ENCODE measurements at regions not wholly inside any gene's neighbourhood (a gene's known extent, or its start where the extent isn't known, plus 50 kb on each side); places are given as distances from the start of the nearest gene placed in this dataset.
"Not testable (repeated sequence)": the region's sequence is repeated elsewhere in the genome, so short reads cannot be mapped to it uniquely, and the experiment has no call there.

DNA sequence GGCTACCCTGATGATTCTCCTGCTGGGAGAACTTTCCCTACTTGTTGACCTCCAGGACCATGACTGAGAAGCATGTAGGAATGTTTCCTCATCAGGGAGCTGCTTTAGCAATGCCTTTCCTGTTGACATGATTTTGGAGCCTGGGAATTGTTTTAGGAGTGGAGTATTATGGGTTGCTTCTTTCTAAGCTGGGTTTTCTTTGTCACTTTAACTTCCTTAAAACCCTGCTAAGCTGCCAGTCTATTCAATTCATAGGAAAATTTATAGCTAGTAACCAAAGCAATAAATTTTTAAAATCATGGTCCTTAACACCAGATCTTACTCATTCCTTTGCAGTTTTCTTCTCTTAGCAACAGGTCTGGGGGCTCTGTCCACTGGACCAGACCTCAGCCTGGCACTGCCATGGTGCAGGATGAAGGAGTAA lies 125.6 kb upstream of the TACR1 start:
- DNase-seq (ENCODE audit: low spot score) = no peak

DNA sequence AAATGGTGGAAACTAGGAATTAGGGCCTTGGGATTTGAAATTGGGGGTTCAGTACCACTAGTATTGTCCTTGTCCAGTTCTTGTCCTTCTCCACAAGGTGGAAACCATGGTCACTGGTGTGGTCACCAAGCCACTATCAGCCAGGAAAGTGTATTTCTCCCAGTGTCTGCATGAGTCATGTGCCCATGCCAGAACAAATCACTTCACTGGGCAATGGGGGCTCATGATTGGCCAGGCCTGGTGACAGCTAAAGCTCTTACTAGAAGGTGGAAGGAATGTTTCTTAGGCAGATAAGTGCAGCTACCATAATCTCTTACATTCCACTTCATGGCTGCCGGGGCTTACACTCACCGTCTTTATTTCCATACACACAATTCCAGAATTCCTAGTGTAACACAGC lies 124.8 kb upstream of the TACR1 start:
- peak; percentile 26 for DNase-seq (ENCODE audit: low spot score)

DNA sequence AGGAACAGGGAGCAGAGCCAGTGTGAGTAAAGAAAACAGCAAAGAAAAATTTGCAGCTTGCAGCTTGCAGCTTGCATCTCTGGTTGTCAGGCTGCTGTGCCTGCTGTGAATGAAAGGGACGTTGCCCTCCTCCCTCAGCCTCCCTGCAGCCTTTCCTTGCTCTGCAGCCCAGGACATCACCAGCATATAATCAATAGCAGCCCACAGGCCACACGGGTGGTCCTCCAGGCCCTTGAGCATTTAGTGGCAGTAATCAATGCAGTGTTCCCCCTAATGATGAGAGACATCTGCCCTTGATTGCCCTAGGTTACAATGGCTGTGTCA lies 122.2 kb upstream of the TACR1 start:
- DNase-seq (ENCODE audit: low spot score) = no peak

DNA sequence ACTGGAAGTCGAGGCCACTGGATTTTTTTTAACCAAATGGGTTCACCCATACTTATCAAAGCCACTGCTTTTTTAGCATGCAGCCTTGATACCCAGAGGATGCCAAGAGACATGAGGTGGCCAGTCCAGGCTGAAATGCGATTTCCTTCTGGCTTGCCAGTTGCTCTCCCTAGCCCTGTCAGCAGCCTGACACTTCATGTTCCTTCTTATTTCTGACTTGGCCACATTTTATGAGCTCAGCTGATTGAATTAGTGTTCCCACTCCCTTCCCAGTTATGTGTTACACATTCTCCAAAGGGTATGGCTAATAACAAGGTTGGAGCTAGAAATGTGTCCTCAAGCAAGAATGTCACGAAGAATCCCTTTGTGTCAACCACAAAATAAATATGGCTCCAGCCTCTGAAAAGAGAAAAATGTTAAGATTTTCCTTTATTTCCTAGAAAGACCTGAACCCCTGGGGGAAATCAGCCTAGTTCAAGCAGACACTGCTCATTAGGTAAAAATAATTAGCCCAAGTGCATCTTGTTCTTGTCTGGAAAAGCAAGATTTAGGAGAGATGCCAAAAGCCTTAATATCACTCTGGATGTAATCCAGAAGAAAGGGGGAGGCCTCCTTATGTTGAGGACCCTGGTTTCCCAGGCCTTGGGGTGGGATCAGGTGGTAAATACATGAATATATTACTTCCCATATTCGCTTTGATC lies 121.7 kb upstream of the TACR1 start:
- DNase-seq (ENCODE audit: low spot score) = no peak

DNA sequence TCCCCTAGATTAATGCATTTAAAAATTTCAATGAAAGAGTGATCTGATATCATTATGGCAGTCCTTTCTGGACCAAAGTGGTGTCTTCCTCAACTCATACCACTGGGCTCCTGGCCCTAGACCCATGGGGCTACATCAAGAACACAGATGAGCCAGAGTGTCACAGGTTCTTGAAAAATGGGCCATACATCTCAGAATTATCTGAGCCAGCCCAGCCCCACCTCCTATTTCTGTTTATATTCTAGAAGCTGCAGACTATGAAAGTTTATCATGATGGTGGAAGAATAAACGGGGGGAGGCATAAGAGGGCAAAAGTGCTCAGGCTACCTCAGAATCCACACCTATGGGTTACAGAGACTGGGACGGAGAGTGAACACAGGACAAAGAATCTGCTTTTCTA lies 120.6 kb upstream of the TACR1 start:
- no peak for DNase-seq (ENCODE audit: low spot score)

DNA sequence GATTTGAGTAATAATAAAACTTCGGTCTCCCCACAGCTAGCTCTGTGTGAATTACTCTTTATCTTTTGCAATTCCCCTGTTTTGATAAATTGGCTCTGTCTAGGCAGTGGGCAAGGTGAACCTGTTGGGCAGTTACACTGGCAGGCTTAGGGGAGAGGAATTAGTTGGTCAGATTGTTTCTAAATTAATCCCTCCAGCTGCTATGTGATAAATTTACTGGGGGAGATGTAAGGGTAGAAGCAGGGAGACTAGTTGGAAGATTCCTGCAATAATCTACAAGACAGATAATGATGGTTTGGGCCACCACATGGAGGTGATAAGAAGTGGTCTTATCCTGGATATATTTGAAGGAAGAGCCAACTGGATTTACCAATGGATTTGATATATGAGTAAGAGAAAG lies 118.5 kb upstream of the TACR1 start:
- no peak for DNase-seq (ENCODE audit: low spot score)

DNA sequence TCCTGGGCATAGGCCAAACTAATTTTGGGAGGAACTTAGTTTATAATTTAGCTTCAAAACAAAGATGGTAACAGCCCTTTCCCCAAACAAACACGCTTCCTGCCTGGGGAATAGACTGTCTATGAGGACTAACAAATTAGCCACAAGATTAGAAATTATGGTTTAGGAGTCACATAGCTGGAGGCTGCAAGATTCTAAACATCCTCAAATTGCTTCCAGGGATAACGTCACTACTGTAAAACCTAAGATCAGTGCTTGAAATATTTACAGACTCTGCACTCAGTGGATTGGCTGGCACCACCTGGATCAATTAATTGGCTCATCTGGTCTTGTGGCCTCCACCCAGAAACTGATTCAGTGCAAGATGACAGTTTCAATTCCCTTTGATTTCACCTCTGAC lies 118.0 kb upstream of the TACR1 start:
- DNase-seq (ENCODE audit: low spot score) = no peak

DNA sequence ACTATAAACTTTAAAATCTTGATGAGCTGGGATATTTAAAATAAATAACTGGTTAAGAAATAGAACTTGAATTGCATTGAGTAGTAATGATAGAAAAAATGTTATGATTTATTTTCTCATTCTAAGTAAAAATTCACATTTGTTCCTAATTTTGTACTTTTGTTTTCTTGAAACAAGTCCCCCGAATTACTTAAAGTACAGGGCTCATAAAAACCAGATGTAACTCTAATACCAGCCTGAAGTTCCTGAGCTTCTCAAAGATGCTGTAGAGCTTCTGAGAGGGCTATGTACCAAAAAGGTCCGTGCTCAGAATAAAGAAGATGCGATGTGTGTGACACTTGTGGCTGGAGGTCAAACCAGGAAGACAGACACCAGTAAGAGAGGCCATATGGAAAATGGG lies 116.1 kb upstream of the TACR1 start:
- no peak for DNase-seq (ENCODE audit: low spot score)

DNA sequence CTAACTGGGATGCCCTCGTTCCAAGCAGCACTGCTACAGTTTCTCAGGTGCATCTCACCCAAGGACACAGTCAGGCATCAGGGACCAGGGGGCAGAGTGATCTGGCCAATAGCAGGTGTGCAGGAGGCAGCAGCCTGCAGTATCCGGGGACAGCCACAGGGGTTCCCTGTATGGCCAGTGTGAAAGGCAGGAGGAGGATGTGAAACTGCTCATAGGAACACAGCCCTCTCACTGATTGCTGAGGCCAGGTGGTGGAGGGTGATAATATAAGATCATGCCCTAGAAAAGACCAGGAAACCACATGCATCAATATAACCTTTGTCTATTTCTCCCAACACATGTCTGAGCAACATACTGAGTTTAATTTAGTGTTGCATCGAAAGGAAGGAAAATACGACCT lies 112.7 kb upstream of the TACR1 start:
- DNase-seq (ENCODE audit: low spot score) = no peak

DNA sequence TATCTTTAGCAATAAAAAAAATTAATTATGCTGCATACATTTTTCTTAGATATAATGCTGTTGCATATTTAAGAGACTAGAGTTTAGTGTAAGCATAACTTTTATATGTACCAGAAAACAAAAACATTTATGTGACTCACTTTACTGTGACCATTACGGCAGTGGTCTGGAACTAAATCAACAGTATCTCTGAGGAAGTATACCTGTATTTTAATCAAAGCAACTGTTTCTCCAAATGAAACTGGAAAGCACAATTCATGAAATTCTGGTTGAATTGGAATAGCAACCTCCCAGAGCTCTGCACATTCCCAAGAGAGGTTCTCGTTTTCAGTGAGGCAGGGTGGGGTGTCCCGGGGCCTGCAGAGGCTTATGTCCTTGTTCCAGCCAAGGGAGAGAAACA lies 112.2 kb upstream of the TACR1 start:
- no peak for DNase-seq (ENCODE audit: low spot score)

DNA sequence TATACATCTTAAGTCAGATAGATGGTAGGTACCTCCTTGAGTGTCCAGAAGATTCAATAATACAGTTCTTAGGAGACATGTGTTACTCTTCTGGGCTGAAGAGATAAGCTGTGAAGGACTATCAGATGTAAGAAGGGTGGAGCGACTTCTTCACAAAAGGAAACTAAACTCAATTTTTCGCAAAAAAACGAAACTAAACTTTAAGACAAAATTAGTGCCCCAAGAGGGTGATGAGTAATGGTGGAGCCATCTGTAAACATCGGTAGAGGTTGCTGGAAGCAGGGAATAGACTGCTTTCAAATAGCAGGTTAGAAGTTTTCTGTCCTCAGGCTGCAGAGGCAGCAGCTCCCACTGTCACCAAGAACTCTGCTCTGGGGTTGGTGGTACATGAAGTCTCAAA lies 111.6 kb upstream of the TACR1 start:
- DNase-seq (ENCODE audit: low spot score) = no peak

DNA sequence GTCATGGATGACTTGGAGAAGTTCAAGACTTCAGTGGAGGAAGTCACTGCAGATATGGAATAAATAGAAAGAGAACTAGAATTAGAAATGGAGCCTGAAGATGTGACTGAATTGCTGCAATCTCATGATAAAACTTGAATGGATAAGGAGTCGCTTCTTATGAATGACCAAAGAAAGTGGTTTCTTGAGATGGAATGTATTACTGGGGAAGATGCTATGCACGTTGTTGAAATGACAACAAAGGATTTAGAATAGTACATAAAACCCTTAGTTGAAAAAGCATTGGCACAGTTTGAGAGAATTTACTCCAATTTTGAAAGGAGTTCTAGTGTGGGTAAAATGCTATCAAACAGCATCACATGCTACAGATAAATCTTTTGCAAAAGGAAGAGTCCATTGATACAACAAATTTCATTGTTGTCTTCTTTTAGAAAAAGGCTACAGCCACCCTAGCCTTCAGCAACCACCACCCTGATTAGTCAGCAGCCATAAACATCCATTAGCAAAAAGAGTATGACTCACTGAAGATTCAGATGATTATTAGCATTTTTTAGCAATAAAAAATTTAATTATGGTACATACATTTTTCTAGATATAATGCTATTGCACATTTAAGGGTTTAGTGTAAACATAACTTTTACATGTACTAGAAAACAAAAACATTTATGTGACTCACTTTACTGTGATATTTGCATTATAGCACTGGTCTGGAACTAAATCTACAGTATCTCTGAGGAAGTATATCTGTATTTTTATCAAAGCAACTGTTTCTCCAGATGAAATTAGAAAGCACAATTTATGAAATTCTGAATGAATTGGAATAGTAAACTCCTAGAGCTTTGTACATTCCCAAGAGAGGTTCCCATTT lies 110.5 kb upstream of the TACR1 start:
- no peak for DNase-seq (ENCODE audit: low spot score)

DNA sequence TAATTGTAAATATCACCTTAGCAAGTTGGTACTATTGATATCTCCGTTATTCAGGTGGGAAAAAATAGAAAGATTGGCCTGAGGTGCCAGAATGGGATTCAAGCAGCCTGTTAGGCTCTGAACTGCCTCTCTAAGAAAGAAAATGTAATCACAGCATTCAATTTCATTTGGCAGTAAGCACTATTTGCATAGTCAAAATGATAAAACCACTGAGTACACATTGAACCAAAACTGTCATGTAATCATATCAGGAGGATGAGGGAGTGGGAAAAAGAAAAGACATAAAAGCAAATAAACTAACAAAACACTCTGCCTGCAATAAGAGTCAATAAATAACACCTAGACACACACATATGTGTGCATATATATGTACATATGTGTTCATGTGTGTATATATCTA lies 103.9 kb upstream of the TACR1 start:
- no peak for DNase-seq (ENCODE audit: low spot score)

DNA sequence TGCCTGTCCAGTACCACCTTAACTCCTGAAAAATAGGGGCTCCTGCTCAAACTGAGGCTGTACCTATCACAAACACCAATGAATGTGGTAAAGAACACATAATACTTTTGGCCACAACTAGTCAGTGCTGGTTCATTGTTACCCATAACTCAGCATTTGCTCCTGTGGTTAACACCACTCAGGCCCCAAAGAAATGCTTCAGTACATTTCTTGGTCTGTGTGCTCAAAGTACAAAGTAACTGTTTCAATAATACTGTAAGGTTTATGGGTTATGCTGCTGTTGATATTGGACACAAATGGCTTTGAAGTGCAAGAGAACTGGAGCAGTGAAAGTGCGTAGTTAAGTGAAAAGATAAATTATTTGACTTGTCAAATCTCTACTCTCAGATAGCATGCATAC lies 95.0 kb upstream of the TACR1 start:
- no peak for DNase-seq (ENCODE audit: low spot score)

DNA sequence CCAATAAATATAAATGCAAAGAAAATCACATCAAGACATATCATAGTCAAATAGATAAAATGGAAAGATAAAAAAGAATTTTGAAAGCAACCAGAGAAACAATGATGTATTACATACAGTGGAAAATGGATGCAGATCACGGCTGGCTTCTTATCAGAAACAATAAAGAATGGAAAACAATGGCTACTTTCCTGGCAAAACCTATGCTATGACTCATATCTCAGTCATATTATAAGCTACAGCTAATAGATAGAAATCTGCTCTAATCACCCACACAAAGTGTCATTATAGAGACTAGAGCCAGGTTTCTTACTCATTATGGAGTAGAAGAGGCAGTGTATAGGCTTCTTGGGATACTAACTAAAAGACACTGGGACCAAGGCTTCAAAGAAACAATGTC lies 93.5 kb upstream of the TACR1 start:
- DNase-seq (ENCODE audit: low spot score) = peak; percentile 79

DNA sequence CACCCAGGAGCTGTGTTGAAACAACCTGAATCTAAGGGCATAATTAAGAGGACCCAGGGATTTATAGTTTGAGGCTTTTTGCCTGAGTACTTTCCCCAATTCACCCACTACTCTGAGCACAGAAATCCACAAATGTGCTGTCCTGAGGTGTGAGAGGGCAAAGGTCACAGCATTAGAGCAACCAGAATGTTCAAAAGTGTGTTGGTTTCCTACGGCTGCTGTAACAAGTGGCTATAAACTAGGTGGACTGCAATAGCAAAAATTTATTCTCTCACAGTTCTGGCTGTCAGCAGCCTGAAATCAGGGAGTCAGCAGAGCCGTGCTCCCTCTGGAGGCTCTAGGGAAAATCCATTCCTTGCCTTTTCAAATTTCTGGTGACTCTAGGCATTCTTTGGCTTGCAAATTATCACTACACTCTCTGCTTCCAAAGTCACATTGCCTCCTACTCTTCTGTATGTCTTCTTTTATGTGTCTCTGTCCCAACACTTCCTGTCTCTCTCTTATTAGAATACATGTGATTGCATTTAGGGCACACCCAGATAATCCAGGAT lies 91.4 kb upstream of the TACR1 start:
- DNase-seq (ENCODE audit: low spot score) = peak; percentile 23

DNA sequence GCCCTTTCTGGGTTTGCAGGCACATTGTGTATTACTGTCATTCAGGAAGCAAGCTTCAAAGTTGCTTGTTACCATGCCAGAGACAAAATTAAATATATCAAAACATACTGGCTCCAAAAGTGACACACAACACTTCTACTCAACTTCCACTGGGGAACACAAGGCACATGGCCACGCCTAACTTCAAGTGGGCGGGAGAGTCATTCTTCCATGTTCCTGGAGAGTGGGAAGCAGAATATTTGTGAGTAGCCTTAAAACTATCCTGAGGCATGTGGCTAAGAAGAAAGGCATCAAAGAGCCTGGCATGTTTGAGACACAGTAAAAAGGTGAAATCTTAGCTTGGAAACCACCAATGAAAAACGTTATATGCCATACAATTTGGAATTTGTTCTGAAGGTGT lies 90.5 kb upstream of the TACR1 start:
- peak; percentile 19 for DNase-seq (ENCODE audit: low spot score)

DNA sequence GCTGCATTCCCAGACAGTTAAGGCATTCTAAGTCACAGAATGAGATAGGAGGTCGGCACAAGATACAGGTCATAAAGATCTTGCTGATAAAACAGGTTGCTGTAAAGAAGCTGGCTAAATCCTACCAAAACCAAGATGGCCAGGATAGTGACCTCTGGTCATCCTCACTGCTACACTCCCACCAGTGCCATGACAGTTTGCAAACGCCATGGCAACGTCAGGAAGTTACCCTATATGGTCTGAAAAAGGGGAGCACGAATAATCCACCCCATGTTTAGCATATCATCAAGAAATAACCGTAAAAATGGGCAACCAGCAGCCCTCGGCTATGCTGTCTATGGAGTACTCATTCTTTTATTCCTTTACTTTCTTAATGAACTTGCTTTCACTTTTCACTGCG lies 89.9 kb upstream of the TACR1 start:
- not testable (repeated sequence) for DNase-seq (ENCODE audit: low spot score)

DNA sequence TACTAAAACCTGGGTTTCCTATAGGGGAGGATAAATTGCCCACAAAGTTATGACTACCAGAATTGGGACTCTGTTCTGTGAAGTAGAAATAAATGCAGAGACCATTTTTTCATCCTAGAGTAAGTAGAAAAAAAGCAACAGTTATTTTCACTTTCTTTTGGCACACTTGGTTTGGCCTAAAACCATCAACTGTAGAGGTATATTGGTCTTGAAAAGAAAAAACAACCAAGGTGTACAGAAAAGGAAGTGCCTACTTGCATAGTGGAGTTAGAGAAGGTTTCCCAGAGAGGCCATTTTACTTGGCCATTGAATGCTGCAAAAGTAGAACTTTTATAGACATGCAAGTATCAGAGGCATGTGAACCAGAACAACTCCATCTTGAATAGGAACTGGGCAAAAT lies 89.4 kb upstream of the TACR1 start:
- DNase-seq (ENCODE audit: low spot score) = no peak

DNA sequence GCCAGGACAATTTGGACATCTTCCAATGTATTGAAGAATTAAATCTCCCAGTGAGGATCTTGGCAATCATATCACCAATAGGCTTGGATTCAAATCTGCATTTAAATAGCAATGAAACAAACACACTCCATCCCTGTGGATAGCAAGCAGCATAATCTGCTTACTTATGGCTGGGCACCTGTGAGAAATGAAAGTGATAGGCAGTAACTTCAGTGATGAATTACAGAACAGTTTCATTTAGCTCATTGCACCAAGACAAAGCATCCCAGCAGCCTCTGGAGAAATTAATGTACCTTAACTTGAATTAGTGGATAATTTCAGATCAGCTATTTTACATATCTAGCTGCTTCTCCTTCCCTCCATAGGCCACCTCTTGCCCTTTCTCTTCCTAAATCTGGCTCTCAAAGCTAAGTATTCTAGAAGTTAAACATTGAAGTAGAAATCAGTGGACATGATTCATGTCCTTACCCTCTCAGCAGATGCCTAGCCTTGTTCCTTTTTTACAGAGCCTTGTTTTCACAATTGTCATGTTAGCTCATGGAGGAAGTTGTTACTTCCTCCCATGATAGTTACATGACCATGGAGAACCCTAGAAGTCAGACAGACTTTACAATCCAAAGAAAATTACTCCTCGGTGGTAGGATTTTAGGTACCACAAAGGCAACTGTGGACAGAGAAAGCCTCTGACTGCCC lies 88.5 kb upstream of the TACR1 start:
- no peak for DNase-seq (ENCODE audit: low spot score)

DNA sequence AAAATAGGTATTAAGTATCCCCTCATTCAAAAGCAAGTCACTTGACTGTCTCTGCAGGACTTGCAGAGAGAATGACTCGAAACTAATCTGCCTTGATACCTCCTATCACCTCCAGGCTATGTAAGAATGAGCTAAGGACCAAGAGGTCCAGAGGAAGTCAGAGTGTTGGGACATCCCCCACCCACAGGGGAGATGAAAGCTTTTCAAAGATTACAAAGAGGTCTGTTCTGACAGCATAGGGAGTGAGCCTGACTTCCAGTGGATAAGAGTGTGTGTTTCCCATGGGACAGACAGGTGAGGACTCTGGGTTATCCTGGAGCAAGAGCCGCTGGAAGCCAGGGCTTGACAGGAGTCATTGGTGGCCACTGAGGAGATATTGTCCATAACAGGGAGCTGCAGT lies 85.0 kb upstream of the TACR1 start:
- DNase-seq (ENCODE audit: low spot score) = no peak

DNA sequence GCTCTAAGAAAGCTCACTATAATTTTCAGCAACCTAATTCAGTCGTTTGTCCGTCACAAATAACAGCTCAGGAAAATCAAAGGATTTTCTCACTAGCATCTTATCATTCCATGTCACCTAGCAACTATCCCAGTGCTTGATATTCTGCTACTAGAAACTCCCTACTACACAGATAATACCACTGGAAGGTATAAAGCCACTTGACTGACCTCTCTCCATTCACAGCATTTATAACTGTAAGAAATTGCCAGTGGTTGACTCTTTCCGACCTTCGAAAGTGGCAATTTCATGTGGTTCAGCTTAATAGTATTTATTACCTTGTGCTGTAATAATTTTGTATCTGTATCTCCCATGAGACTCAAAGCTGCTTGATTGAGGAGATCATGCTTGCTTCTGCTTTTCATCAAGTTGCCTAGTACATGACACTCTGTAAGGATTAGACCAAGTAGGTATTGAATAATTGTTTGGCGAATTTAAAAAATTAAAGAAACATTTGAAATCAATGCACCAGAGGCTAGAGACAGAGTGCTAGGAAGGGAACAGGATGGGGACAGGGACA lies 79.6 kb upstream of the TACR1 start:
- DNase-seq (ENCODE audit: low spot score) = no peak

DNA sequence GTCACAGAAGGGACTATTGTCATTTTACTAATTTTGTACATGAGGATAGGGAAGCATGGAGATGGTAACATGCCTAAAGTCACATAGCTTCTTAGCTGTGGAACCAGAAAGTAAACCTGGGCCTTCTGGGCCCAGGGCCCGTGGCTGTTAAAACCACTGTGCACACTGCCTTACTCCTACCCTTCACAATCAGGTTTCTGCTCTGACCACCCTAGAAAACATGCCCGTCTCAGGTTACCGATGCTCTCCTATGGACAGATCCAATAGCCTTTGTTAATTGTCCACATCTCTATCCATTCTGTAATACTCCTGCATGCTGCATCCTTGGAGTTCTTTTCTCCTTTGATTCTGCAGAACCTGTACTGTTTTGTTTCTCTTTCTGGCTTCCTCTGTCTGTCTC lies 79.0 kb upstream of the TACR1 start:
- DNase-seq (ENCODE audit: low spot score) = no peak

Measured in RKO (cell line).